Left ventricle myocardium inferior (tissue), 1 donor: ENCODE measurements at regions not wholly inside any gene's neighbourhood (a gene's known extent, or its start where the extent isn't known, plus 50 kb on each side); places are given as distances from the start of the nearest gene placed in this dataset.

ENCODE experiments used
- DNase-seq: peaks from one replicate; pipeline ENCODE4 v3.0.0-alpha.2; 2020
- H3K27ac ChIP-seq: fragments of 200-600 bp; replicated peaks from 2 replicates; pipeline ENCODE4 v1.8.0; 2021
- H3K27me3 ChIP-seq: fragments of 200-600 bp; 2 replicates; pipeline ENCODE4 v1.8.0; 2021; ENCODE audit warnings: low read depth
- H3K36me3 ChIP-seq: fragments of 200-600 bp; 2 replicates; pipeline ENCODE4 v1.8.0; 2021
- H3K4me1 ChIP-seq: fragments of 200-600 bp; 2 replicates; pipeline ENCODE4 v1.8.0; 2021
- H3K4me3 ChIP-seq: fragments of 200-600 bp; 2 replicates; pipeline ENCODE4 v1.8.0; 2021; ENCODE audit warnings: mild to moderate bottlenecking, moderate library complexity
- H3K9me3 ChIP-seq: fragments of 200-600 bp; replicated peaks from 2 replicates; pipeline ENCODE4 v1.8.0; 2021
- CTCF ChIP-seq: fragments of 200-600 bp; IDR thresholded peaks from 2 replicates; pipeline ENCODE4 v1.8.0; 2021; ENCODE audit warnings: antibody characterized with exemption, mild to moderate bottlenecking, borderline replicate concordance
- intact Hi-C: fragments of 100-400 bp; cut with micrococcal nuclease; formaldehyde crosslinking; loops from one replicate; pipeline ENCODE4 v1.11.0; 2022
- donor health status: DM: no; HTN: yes; CAD: no; lungs with severe emphysema.

GRCh38 chr9:89780959-89781358, 176.1 kb downstream of the GADD45G start:
- no peaks in the 10 kb centered on the region for H3K27me3 ChIP-seq
- intact Hi-C loops = no loop called here
- no peak for DNase-seq
- H3K4me1 ChIP-seq = peaks cover 20% of the 10 kb centered on the region
- no peak overlapping the region for H3K27ac ChIP-seq
- H3K36me3 ChIP-seq = no peaks in the 10 kb centered on the region
- TF ChIP-seq CTCF = no peak
- H3K4me3 ChIP-seq = no peak overlapping the region
- no peaks in the 10 kb centered on the region for H3K9me3 ChIP-seq

- no peak overlapping the region for H3K4me3 ChIP-seq
- TF ChIP-seq CTCF = no peak
- intact Hi-C loops = no loop called here
- no peaks in the 10 kb centered on the region for H3K27me3 ChIP-seq
- DNase-seq = no peak
- H3K4me1 ChIP-seq = peaks cover 23% of the 10 kb centered on the region
- no peaks in the 10 kb centered on the region for H3K36me3 ChIP-seq
- H3K27ac ChIP-seq = no peak overlapping the region
- no peaks in the 10 kb centered on the region for H3K9me3 ChIP-seq
Measured at GRCh38 chr9:89781838-89782540, 177.2 kb downstream of the GADD45G start.

GRCh38 chr9:89786655-89787054, 181.8 kb downstream of the GADD45G start:
- H3K4me1 ChIP-seq = peaks cover 3% of the 10 kb centered on the region
- no peak for DNase-seq
- H3K9me3 ChIP-seq = no peaks in the 10 kb centered on the region
- no peaks in the 10 kb centered on the region for H3K36me3 ChIP-seq
- H3K27me3 ChIP-seq = no peaks in the 10 kb centered on the region
- H3K27ac ChIP-seq = no peak overlapping the region
- no peak overlapping the region for H3K4me3 ChIP-seq
- intact Hi-C loops = no loop called here
- TF ChIP-seq CTCF = no peak

GRCh38 chr9:89787595-89787994, 182.8 kb downstream of the GADD45G start:
- Histone ChIP-seq H3K4me3 (no peak overlapping the region), H3K27me3 (no peaks in the 10 kb centered on the region), H3K36me3 (no peaks in the 10 kb centered on the region), H3K4me1 (peaks cover 3% of the 10 kb centered on the region), H3K27ac (no peak overlapping the region), H3K9me3 (no peaks in the 10 kb centered on the region)
- TF ChIP-seq CTCF = no peak
- no peak for DNase-seq
- intact Hi-C loops = no loop called here

- Histone ChIP-seq H3K4me3 (no peak overlapping the region), H3K27me3 (no peaks in the 10 kb centered on the region), H3K27ac (no peak overlapping the region), H3K9me3 (no peaks in the 10 kb centered on the region), H3K36me3 (no peaks in the 10 kb centered on the region), H3K4me1 (peaks cover 3% of the 10 kb centered on the region)
- TF ChIP-seq CTCF = no peak
- intact Hi-C loops = no loop called here
- no peak for DNase-seq
Measured at GRCh38 chr9:89788434-89788833, 183.6 kb downstream of the GADD45G start.
